ENCODE measurements at regions not wholly inside any gene's neighbourhood (a gene's known extent, or its start where the extent isn't known, plus 50 kb on each side); places are given as distances from the start of the nearest gene placed in this dataset.

DNA sequence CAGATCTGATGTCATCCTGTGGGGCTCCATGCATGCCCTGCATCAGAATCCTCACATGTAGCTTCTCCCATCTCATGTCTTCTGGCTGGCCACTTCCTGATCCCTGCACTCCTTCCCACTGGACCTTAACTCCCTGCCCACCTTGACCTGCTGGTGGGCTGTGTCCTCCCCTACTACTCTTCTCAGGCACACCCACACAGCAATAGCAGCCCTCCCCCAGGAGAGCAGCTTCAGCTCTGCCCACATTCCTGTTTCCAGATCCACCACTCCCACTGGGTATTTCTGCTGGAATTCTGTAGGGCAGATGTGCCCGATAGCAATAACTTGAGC lies 137.0 kb upstream of the HS6ST1 start:
- H3K4me3 ChIP-seq (ENCODE audit: control insufficient read depth, low read depth, low read length), result no peak overlapping the region
- TF ChIP-seq, protein P1, sequence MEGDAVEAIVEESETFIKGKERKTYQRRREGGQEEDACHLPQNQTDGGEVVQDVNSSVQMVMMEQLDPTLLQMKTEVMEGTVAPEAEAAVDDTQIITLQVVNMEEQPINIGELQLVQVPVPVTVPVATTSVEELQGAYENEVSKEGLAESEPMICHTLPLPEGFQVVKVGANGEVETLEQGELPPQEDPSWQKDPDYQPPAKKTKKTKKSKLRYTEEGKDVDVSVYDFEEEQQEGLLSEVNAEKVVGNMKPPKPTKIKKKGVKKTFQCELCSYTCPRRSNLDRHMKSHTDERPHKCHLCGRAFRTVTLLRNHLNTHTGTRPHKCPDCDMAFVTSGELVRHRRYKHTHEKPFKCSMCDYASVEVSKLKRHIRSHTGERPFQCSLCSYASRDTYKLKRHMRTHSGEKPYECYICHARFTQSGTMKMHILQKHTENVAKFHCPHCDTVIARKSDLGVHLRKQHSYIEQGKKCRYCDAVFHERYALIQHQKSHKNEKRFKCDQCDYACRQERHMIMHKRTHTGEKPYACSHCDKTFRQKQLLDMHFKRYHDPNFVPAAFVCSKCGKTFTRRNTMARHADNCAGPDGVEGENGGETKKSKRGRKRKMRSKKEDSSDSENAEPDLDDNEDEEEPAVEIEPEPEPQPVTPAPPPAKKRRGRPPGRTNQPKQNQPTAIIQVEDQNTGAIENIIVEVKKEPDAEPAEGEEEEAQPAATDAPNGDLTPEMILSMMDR (IDR thresholded peaks at IDR 0.05; ENCODE audit: control insufficient read depth, insufficient read depth, low read depth, low read length, missing control alignments), result no peak
- DNase-seq (ENCODE audit: low read depth), result no peak

DNA sequence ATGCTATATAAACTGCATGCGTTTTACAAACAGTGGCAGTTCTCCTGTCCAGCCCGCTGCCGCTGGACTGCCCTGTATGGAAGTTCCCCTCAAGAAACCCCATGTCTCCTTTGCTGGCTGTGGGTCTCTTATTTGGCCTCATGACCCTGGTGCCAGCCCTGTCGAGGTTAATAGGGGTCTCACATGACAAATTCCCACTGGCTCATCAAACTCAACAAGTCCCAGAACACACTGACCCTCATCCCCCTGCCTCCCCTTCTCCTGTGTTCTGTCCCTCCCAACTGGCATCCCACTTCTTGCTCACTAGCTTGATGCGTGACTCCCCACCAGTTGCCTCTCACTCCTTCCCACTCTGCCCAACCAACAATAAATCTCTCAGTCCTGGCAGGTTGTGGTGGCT lies 137.6 kb upstream of the HS6ST1 start:
- TF ChIP-seq, protein P1 (IDR thresholded peaks at IDR 0.05; ENCODE audit: control insufficient read depth, insufficient read depth, low read depth, low read length, missing control alignments), result no peak
- DNase-seq (ENCODE audit: low read depth), result no peak
- H3K4me3 ChIP-seq (ENCODE audit: control insufficient read depth, low read depth, low read length), result no peak overlapping the region

DNA sequence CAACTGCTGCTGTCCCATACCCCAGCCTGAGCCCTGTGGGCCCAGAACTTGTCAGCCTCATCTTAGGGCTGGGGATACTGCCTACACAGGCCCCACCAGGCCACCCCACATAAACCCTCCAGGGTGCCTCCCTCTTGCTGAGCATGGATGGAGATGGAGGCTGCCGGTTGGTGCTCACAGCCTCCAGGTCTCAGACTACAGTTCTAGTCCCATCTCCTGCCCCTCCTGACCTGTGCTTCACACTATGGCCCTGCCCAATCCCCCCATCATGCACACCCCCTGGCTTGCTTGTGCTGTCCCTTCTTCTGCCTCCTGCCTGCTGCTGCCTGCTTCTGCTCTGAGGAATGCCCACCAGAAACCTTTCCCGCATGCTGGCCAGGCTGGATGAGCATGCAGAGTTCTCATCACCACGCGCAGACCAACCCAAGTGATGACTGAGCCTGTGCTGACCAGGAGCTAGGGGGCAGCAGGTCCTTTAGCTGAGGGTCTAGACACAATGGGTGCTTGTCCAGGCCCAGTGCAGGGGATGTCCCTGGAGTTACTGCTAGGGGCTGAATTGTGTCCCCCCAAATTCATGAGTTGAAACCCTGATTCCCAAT lies 138.4 kb upstream of the HS6ST1 start:
- TF ChIP-seq, protein P1 (IDR thresholded peaks at IDR 0.05; ENCODE audit: control insufficient read depth, insufficient read depth, low read depth, low read length, missing control alignments), result no peak
- no peak for DNase-seq (ENCODE audit: low read depth)
- H3K4me3 ChIP-seq (ENCODE audit: control insufficient read depth, low read depth, low read length), result no peak overlapping the region

DNA sequence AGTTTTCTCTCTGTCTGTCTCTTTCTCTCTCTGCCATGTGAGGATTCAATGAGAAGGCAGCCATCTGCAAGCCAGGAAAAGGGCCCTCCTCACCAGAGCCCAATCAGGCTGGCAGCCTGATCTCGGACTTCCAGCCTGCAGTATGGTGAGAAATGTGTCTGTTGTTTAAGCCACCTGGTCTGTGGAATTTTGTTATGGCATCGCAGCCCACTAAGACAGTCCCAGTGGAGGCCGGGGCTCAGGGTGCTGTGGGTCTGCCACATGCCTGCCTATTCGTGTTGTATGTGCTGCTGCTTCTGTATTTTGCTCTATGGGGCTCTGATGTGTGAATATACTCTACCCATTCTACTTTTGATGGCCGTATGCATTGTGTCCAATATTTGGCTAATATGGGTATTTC lies 139.0 kb upstream of the HS6ST1 start:
- TF ChIP-seq, protein P1 (IDR thresholded peaks at IDR 0.05; ENCODE audit: control insufficient read depth, insufficient read depth, low read depth, low read length, missing control alignments), result no peak
- no peak for DNase-seq (ENCODE audit: low read depth)
- no peak overlapping the region for H3K4me3 ChIP-seq (ENCODE audit: control insufficient read depth, low read depth, low read length)

DNA sequence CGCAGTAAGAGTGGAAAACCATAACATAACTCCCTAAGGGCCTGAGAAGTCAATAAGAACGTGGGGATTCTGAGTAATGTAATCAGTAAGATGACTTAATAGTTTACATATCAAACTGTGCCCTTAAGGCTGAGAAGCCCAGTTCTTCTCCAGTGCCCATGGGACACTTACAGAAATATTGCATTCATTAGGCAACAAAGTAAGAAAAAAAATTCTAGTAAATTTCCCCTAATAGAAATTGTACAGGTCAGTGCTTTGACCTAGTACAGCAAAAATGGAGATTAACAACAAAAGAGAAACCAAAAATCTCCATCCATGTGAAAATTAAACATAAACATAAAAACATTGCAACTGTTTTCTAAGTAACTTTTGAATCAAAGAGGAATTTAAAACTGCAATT lies 139.8 kb upstream of the HS6ST1 start:
- no peak overlapping the region for H3K4me3 ChIP-seq (ENCODE audit: control insufficient read depth, low read depth, low read length)
- TF ChIP-seq, protein P1 (IDR thresholded peaks at IDR 0.05; ENCODE audit: control insufficient read depth, insufficient read depth, low read depth, low read length, missing control alignments), result no peak
- DNase-seq (ENCODE audit: low read depth), result no peak

DNA sequence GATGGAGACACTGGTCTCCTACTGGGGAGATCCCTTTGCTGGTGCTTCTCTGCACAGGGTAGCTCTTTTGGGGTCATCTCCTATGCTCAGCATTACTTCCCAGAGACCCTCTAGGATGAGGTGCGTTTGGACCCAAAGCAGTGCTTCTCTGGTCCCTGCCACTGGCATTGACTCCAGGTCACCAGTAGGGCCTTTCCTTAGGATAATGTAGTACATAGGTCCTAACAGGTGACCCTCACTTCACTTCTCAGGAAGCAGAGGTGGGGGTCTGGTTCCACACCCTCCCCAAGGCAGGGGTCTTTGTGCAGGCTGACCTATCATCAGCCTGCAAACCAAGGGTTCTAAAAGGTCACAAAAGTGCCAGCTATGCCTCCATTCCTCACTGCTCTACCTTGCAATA lies 145.8 kb upstream of the HS6ST1 start:
- DNase-seq (ENCODE audit: low read depth), result no peak
- TF ChIP-seq, protein P1 (IDR thresholded peaks at IDR 0.05; ENCODE audit: control insufficient read depth, insufficient read depth, low read depth, low read length, missing control alignments), result no peak
- no peak overlapping the region for H3K4me3 ChIP-seq (ENCODE audit: control insufficient read depth, low read depth, low read length)
